GM19395 (cell line): ENCODE measurements at regions not wholly inside any gene's neighbourhood (a gene's known extent, or its start where the extent isn't known, plus 50 kb on each side); places are given as distances from the start of the nearest gene placed in this dataset.

Experiments used
- ATAC-seq: cut with Tn5 transposase; IDR thresholded peaks from one replicate; pipeline ENCODE4 v1.9.1; 2021; ENCODE audit warnings: mild to moderate bottlenecking, moderate library complexity; ENCODE audit not compliant: unreplicated experiment

DNA sequence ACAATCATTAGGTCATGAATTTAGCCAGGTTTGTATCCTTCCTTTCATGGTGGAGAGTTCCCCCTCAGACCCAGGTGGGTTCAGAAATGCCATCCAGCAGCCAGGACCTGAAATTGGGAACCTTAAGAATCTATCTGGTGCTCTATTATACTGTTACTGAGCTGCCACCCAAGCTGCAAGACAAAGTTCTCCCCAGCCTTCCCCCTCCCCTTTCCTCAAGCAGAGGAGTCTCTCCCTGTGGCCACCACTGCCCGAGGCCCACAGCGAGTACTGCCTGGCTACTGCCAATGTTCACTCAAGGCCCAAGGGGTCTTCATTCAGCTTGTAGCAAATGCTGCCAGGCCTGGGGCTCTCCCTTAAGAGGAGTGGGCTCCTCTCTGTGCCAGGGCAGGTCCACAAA lies 133.8 kb downstream of the TMEM38B start:
- no peak for ATAC-seq

DNA sequence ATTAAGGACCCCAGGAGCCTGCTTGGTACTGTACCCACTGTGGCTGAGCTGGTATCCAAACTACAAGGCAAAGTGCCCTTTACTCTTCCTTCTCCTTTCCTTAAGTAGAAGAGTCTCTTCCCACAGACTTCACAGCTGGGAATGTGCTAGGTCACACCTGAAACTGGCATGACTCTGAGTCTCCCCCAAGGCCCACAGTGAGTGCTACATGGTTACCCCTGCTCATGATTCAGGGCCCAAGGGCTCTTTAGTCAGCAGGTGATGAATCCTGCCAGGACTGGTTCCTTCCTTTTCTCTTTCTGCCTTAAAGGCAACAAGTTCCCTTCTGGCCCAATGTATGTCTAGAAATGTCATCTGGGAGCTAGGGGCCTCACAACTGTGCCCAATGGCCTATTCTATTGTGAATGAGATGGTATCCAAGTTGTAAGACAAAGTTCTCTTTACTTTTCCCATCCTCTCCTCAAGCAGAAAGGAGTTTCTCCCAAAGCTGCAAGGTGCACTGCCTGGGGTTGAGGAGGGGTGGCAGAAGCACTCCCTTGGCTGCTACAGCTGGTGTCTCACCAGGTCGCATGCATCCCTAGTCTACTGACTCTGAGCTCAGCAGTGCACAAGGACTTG lies 134.4 kb downstream of the TMEM38B start:
- no peak for ATAC-seq

DNA sequence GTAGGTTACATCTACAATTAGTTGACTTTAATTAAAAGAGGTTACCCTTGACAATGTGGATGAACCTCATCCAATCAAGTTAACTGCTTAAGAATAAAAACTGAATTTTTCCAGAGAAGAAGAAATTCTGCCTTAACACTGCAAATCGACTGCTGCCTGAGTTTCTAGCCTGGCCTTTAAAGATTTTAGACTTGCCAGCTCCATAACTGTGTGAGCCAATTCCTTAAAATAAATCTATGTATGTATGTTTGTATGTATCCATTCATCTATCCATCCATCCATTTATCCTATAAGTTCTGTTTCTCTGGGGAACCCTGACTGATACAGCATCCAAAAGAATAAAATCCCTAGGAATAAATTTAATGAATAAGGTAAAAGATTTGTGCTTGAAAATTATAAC lies 136.1 kb downstream of the TMEM38B start:
- no peak for ATAC-seq

GRCh38 chr9:105832096-105832710 lies 137.9 kb downstream of the TMEM38B start:
- ATAC-seq: no peak

DNA sequence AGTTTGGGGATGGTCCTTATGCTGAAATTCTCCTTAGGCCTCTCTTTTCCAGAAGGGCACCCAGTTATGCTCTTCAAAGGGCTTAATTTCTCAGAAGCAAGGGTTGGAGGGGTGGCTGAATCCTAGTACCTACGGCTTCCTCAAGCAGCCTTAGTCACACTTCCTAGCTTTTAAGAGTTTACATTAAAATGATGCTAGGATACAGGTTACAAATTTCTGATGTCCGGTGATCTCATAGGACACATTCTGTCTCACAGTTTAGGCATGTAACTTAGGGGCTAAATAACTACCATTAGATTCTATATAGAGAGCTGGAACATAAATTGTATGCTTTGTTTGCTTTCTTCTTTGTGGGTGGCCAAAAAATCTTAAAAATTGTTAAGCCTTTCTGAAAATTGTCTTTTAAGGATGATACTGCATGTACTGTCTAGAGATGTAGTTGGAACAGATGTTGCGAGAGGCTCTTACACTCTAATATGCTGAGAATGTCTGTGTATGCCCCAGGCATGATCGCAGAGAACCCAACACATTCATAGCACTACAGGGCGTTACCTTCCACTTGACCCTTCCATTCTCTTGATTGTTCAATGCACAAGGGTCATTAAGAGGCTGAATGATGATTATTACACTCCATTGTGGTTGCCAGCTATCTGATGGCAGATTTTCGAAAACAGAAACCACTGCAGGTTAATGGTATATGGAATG lies 139.1 kb downstream of the TMEM38B start:
- ATAC-seq: no peak

DNA sequence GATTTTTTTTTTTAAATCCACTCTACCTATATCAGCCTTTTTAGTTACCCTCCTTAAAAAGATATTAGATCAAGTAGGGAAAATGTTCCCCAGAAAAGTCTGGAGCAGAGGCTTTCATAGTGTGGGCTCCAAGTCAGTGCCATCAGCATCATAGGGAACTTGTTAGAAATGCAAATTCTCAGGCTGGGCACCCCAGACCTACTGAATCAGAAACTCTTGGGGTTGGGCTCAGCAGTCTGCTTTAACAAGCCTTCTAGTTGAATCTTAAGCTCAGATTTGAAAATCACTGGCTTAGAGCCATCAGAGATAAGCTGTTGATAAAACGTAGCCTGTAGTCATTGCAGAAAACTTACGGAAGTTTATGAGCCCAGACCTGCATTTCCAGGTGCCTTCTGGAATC lies 140.1 kb downstream of the TMEM38B start:
- no peak for ATAC-seq

- ATAC-seq: no peak
Measured at GRCh38 chr9:105835721-105836120, 141.4 kb downstream of the TMEM38B start.

- no peak for ATAC-seq
Measured at GRCh38 chr9:105836936-105837660, 142.8 kb downstream of the TMEM38B start.

GRCh38 chr9:105841562-105841961 lies 147.2 kb downstream of the TMEM38B start:
- ATAC-seq: no peak

DNA sequence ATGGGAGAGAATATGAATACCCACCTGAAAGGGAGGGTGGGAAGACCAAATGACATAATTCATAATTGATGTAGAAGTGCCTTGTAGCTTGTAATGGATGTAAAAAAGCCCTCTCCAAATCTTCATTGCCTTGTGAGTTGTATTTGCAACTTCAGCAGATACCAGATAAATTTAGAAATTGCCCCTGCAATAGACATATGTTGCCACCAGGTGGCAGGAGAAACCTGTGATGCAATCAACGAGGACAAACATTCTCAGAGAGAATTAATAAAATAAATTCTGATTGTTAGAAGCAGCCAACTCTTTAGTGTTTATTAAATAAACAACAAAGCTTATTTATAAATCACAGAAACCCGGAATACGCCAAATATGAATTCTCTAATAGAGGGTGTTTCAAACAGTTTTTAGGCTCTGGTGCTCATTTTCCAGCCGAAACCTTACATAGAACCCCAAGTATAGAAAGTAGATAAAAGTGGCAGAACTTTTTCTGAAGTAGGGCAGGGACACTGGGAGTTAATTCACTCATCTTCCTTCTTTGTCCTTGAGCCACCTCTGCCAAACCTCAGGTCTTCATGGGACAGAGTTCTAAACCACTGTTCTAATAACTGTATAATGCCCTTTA lies 147.8 kb downstream of the TMEM38B start:
- ATAC-seq: peak; percentile 64

- no peak for ATAC-seq
Measured at GRCh38 chr9:105846825-105847224, 152.5 kb downstream of the TMEM38B start.

DNA sequence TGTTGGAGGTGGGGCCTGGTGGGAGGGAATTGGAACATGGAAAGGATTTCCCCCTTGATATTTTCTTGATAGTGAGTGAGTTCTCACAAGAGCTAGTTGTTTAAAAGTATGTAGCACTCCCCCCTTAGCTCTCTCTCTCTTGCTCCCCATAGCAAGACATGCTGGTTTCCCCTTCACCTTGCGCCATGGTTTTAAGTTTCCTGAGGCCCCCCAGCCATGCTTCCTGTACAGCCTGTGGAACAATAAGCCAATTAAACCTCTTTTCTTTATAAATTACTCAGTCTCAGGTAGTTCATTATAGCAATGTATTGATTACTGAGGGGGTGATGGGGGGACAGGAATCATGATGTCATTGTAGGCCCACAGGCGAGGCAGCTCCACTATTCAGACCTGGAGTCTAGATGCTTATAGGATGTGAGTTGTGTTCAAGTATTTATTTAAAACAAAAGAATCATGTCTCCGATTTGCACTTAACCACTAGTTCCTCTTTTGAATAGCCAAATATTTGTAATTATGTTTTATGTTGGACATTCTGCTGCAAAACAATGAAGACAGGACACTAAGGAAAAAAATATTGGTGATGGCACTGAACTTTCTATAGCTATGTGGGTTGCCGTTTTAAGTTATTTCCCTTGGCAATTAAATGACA lies 156.6 kb downstream of the TMEM38B start:
- no peak for ATAC-seq

GRCh38 chr9:105854026-105854782 lies 159.9 kb downstream of the TMEM38B start:
- ATAC-seq: no peak

GRCh38 chr9:105854783-105855724 lies 160.7 kb downstream of the TMEM38B start:
- no peak for ATAC-seq

DNA sequence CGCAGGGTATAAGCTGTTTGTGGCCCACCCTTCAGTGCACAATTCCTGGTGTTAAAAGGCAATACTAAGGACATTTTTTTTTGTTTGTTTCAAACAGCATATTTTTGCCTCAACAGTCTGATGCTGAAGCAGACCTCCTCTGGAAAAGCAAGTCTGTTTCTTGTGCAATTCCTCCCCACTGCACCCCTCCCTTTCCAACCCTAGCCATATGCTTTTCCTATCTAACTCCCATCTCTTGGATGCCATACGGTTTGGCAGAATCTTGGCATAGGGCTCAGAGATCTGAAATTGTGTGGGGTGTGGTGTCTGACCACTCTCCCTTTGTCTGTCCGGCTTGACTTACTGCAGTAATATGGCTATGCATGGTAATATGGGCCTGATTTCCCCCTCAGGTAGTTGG lies 161.6 kb downstream of the TMEM38B start:
- no peak for ATAC-seq

- ATAC-seq: no peak
Measured at GRCh38 chr9:105858006-105858690, 163.8 kb downstream of the TMEM38B start.

DNA sequence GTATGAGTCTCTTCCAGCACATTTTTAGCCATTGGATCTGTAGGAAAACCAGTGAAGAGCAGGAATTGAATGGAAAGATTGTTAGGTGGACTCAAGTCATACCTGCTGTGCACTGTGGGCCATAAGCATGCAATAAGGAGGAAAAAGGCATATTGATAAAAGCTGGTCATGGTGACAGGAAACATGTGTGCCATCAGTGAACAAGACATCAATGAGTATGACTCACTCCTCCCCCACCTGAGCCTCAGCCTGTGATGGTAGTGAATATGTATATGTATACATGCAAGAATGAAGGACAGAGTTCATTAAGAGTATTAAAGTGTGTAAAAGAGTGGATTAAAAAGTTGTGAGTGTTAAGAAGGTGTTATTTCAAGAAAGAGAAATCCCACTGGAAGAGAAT lies 164.5 kb downstream of the TMEM38B start:
- ATAC-seq: no peak

- ATAC-seq: no peak
Measured at GRCh38 chr9:105859428-105860091, 165.2 kb downstream of the TMEM38B start.
